22Rv1 (cell line): ENCODE measurements at regions not wholly inside any gene's neighbourhood (a gene's known extent, or its start where the extent isn't known, plus 50 kb on each side); places are given as distances from the start of the nearest gene placed in this dataset.

Experiments
- ZFX ChIP-seq: fragments of 450-650 bp; IDR thresholded peaks from 2 replicates; pipeline ENCODE4 v1.6.1; 2017; ENCODE audit warnings: antibody characterized with exemption, borderline replicate concordance
- TF ChIP-seq, protein P1 (sequence below): fragments of 450-650 bp; IDR thresholded peaks from 2 replicates; pipeline ENCODE4 v1.5.1; 2017; ENCODE audit warnings: mild to moderate bottlenecking

DNA sequence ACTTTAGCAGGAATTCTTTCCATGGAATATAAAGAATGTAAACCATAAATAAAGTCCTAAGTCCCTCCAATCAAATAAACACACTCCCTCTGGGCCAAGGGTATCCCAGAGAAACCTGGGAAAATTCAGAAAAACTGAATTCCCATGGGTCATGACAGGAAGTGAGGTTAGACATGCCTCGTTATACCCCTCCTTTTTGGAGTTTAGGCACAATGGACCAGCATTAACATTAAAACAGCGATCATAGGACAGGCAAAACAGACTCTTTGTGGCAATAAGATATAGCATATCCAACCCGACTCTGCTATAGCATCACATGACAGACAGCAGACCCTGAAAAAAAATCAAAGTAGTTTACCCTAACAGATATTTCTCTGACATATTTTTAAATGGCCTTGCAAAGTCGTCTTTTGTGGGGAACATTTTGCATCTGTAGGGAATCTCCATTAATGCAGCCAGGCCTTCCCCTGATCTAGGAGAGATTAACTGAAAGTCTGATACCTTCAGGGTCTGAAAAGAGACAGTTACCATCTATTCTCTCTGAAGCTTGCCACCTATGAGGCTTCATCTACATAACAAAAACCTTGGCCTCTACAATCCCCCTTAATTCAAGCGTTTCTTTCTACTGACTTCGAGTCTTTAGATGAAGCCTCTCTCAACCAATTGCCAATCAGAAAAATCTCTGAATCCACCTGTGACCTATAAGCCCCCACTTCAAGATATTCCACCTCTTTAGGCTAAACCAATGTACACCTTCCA lies 143.0 kb upstream of the KCNK1 start:
- TF ChIP-seq, protein P1, sequence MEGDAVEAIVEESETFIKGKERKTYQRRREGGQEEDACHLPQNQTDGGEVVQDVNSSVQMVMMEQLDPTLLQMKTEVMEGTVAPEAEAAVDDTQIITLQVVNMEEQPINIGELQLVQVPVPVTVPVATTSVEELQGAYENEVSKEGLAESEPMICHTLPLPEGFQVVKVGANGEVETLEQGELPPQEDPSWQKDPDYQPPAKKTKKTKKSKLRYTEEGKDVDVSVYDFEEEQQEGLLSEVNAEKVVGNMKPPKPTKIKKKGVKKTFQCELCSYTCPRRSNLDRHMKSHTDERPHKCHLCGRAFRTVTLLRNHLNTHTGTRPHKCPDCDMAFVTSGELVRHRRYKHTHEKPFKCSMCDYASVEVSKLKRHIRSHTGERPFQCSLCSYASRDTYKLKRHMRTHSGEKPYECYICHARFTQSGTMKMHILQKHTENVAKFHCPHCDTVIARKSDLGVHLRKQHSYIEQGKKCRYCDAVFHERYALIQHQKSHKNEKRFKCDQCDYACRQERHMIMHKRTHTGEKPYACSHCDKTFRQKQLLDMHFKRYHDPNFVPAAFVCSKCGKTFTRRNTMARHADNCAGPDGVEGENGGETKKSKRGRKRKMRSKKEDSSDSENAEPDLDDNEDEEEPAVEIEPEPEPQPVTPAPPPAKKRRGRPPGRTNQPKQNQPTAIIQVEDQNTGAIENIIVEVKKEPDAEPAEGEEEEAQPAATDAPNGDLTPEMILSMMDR: no peak
- TF ChIP-seq ZFX: no peak
